Epithelial cell of esophagus (primary cell): ENCODE measurements at regions not wholly inside any gene's neighbourhood (a gene's known extent, or its start where the extent isn't known, plus 50 kb on each side); places are given as distances from the start of the nearest gene placed in this dataset.

Experiments
- DNase-seq: peaks from one replicate; pipeline ENCODE4 v3.0.0; 2010; ENCODE audit warnings: low read depth
- H3K4me3 ChIP-seq: 2 replicates; pipeline ENCODE4 v1.5.1; 2011; ENCODE audit warnings: mild to moderate bottlenecking, low read length, control low read depth
- CTCF ChIP-seq: IDR thresholded peaks from 2 replicates; pipeline ENCODE4 v1.5.1; 2011; ENCODE audit warnings: low read depth, mild to moderate bottlenecking, low read length, control low read depth, inconsistent platforms; ENCODE audit not compliant: insufficient read depth; ENCODE audit errors: missing control alignments

- no peak overlapping the region for H3K4me3 ChIP-seq
- DNase-seq: no peak
- TF ChIP-seq CTCF: no peak
These were observed 363.8 kb upstream of the NAALADL2 start for GRCh38 chr3:174495311-174495710.

- no peak for TF ChIP-seq CTCF
- no peak overlapping the region for H3K4me3 ChIP-seq
- DNase-seq: no peak
These were observed 363.2 kb upstream of the NAALADL2 start for GRCh38 chr3:174495928-174496327.

- no peak for TF ChIP-seq CTCF
- DNase-seq: peak; percentile 1
- no peak overlapping the region for H3K4me3 ChIP-seq
These were observed 360.5 kb upstream of the NAALADL2 start for GRCh38 chr3:174498638-174499037.

GRCh38 chr3:174505266-174505665, 353.9 kb upstream of the NAALADL2 start:
- no peak for DNase-seq
- H3K4me3 ChIP-seq: no peak overlapping the region
- no peak for TF ChIP-seq CTCF

- no peak for TF ChIP-seq CTCF
- DNase-seq: peak; percentile 50
- H3K4me3 ChIP-seq: no peak overlapping the region
These were observed 334.9 kb upstream of the NAALADL2 start for GRCh38 chr3:174524203-174524602.

GRCh38 chr3:174529298-174529697, 329.8 kb upstream of the NAALADL2 start:
- H3K4me3 ChIP-seq: no peak overlapping the region
- no peak for DNase-seq
- TF ChIP-seq CTCF: no peak

- no peak for TF ChIP-seq CTCF
- DNase-seq: peak; percentile 22
- no peak overlapping the region for H3K4me3 ChIP-seq
These were observed 327.7 kb upstream of the NAALADL2 start for GRCh38 chr3:174531262-174531982.
